Progenitor cell of endocrine pancreas (in vitro differentiated cells): ENCODE measurements at regions not wholly inside any gene's neighbourhood (a gene's known extent, or its start where the extent isn't known, plus 50 kb on each side); places are given as distances from the start of the nearest gene placed in this dataset.

ENCODE experiments used
- DNase-seq: peaks from one replicate; pipeline ENCODE4 v3.0.0; 2021; ENCODE audit warnings: low spot score; ENCODE audit not compliant: unreplicated experiment
- H3K27ac Mint-ChIP-seq: 2 replicates; pipeline ENCODE4 v1.8.0; 2021; ENCODE audit warnings: mild to moderate bottlenecking, moderate library complexity, mixed read lengths
- H3K27me3 Mint-ChIP-seq: 2 replicates; pipeline ENCODE4 v1.8.0; 2021; ENCODE audit warnings: mixed read lengths
- H3K36me3 Mint-ChIP-seq: 2 replicates; pipeline ENCODE4 v1.8.0; 2022; ENCODE audit warnings: mixed read lengths; ENCODE audit not compliant: insufficient read depth
- H3K4me1 Mint-ChIP-seq: 2 replicates; pipeline ENCODE4 v1.8.0; 2021; ENCODE audit warnings: low read depth, mixed read lengths
- H3K4me3 Mint-ChIP-seq: 2 replicates; pipeline ENCODE4 v1.8.0; 2021; ENCODE audit warnings: low read depth, mild to moderate bottlenecking, moderate library complexity, mixed read lengths
- H3K9me3 Mint-ChIP-seq: 2 replicates; pipeline ENCODE4 v1.8.0; 2021; ENCODE audit warnings: low read depth, mixed read lengths
- TF ChIP-seq, protein P1 (sequence below): fragments of 200-600 bp; sonication (generic); IDR thresholded peaks from one replicate; pipeline ENCODE4 v1.5.0; 2021; ENCODE audit warnings: antibody characterized with exemption, mild to moderate bottlenecking; ENCODE audit not compliant: unreplicated experiment

DNA sequence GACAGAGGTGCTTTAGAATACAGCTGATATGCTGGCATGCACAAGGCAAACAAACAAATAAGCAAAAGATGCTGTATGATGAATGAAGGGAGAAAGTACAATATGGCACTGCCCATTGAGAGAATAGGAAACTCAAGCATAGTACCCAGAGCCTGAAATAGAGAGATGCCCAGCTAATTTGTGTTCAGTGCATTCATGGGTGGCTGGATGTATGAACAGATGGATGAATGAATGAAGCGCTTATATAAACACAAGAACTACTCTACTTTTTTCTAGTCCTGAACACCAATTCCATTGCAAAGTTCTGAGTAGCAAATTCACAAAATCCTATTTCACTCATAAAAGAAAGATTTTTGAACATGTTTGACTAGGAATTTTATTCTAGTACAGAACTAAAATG is 756.3 kb downstream of the SATB2 start:
- no peaks in the 10 kb centered on the region for H3K4me1 Mint-ChIP-seq
- no peaks in the 10 kb centered on the region for H3K9me3 Mint-ChIP-seq
- H3K27ac Mint-ChIP-seq: no peak overlapping the region
- H3K36me3 Mint-ChIP-seq: no peaks in the 10 kb centered on the region
- no peak overlapping the region for H3K4me3 Mint-ChIP-seq
- no peak for DNase-seq
- TF ChIP-seq, protein P1, sequence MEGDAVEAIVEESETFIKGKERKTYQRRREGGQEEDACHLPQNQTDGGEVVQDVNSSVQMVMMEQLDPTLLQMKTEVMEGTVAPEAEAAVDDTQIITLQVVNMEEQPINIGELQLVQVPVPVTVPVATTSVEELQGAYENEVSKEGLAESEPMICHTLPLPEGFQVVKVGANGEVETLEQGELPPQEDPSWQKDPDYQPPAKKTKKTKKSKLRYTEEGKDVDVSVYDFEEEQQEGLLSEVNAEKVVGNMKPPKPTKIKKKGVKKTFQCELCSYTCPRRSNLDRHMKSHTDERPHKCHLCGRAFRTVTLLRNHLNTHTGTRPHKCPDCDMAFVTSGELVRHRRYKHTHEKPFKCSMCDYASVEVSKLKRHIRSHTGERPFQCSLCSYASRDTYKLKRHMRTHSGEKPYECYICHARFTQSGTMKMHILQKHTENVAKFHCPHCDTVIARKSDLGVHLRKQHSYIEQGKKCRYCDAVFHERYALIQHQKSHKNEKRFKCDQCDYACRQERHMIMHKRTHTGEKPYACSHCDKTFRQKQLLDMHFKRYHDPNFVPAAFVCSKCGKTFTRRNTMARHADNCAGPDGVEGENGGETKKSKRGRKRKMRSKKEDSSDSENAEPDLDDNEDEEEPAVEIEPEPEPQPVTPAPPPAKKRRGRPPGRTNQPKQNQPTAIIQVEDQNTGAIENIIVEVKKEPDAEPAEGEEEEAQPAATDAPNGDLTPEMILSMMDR: no peak
- H3K27me3 Mint-ChIP-seq: peaks cover 35% of the 10 kb centered on the region

DNA sequence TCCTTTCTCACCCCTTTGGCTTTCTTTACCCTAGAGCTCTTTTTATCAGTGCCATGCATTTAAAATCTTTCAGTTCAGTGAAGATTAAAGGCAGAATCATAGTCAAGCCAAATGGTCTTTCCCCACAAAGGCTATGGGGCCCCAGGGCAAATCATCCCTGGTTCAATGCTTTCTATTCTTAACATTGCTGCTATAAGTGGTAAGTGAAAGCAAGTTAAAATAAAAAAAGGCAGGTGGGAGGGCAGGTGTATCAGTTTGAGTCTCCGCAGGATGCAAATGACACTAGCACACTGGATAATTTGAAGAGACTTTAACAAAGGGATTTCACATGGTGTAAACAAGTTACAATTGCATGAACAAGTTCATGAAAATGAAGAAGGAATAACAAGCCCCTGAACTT is 757.4 kb downstream of the SATB2 start:
- Mint-ChIP-seq H3K9me3 (no peaks in the 10 kb centered on the region), H3K27ac (no peak overlapping the region), H3K4me3 (no peak overlapping the region), H3K36me3 (no peaks in the 10 kb centered on the region), H3K4me1 (no peaks in the 10 kb centered on the region), H3K27me3 (peaks cover 35% of the 10 kb centered on the region)
- no peak for DNase-seq
- TF ChIP-seq, protein P1: no peak

DNA sequence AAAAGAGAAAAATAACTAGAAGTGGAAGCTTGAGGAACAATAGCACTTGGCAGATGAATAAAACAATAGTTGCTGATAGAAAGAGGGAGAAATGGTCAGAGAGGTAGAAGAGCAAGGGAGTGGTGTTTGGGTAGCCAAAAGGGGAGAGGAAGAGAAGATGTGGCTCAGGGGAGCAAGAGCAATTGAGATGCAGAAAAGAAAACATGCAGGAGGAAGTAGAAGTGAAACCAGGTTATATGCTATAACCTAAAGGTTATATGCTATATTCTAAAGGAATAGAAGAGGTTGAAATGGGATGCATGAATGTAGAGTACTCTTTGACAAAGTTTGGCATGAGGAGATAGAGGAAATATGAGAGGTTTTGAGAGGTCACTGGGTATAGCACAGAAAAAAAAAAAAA is 759.5 kb downstream of the SATB2 start:
- DNase-seq: no peak
- peaks cover 30% of the 10 kb centered on the region for H3K27me3 Mint-ChIP-seq
- no peaks in the 10 kb centered on the region for H3K4me1 Mint-ChIP-seq

DNA sequence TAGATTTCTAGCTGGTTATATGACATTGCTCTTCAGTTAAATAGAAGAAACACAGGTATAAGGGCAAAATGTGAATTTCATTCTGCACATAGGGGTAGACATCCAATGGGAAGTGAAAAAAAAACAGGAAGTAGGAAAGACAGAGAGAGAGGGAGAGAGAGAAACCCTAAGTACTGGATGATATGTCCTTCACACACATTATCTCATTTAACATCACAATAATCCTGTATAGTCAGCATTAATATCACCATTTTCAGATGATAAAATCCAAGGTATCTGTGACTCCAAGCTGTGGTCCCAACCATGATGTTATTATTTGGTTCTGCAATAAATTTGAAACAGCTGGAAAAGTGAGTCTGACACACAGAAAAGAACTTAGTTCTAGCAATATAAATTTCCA is 759.9 kb downstream of the SATB2 start:
- Mint-ChIP-seq H3K9me3 (no peaks in the 10 kb centered on the region), H3K27me3 (peaks cover 30% of the 10 kb centered on the region), H3K4me1 (no peaks in the 10 kb centered on the region), H3K27ac (no peak overlapping the region), H3K4me3 (no peak overlapping the region), H3K36me3 (no peaks in the 10 kb centered on the region)
- DNase-seq: no peak
- TF ChIP-seq, protein P1: no peak

More for the DNA sequence above, 759.5 kb downstream of the SATB2 start:
- TF ChIP-seq, protein P1: no peak
- H3K9me3 Mint-ChIP-seq: no peaks in the 10 kb centered on the region
- H3K36me3 Mint-ChIP-seq: no peaks in the 10 kb centered on the region
- no peak overlapping the region for H3K27ac Mint-ChIP-seq
- no peak overlapping the region for H3K4me3 Mint-ChIP-seq

DNA sequence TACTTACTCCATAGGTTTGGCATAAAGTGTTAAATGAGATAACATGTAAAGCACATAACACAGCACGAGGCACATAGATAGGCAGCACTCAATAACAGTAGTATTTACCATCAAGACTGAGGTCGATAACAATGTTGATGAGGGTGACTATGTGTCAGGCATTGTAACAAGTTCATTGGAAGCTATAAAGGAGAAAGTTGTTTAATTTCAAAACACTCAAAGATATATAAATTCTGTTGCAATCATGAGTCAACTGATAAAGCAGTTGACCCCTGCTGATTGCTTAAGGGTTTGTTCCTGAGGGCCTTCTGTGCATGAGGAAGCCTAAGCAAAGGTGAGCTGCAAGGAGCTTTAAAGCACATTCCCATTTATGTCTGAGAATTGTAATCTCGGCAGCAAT is 760.5 kb downstream of the SATB2 start:
- DNase-seq: no peak

More for the DNA sequence above, 760.5 kb downstream of the SATB2 start:
- no peaks in the 10 kb centered on the region for H3K36me3 Mint-ChIP-seq
- H3K27me3 Mint-ChIP-seq: peaks cover 32% of the 10 kb centered on the region
- H3K4me3 Mint-ChIP-seq: no peak overlapping the region
- H3K4me1 Mint-ChIP-seq: no peaks in the 10 kb centered on the region
- TF ChIP-seq, protein P1: no peak
- no peak overlapping the region for H3K27ac Mint-ChIP-seq
- H3K9me3 Mint-ChIP-seq: no peaks in the 10 kb centered on the region
